C4-2B (cell line): ENCODE measurements at regions not wholly inside any gene's neighbourhood (a gene's known extent, or its start where the extent isn't known, plus 50 kb on each side); places are given as distances from the start of the nearest gene placed in this dataset.

Experiments used
- CTCF ChIP-seq: fragments of 450-650 bp; conservative IDR thresholded peaks from 2 replicates; pipeline ENCODE4 v1.5.1; 2017; ENCODE audit warnings: mild to moderate bottlenecking
- ZFX ChIP-seq: fragments of 450-650 bp; IDR thresholded peaks from 2 replicates; pipeline ENCODE4 v1.6.1; 2017

- no peak for TF ChIP-seq ZFX
- no peak for TF ChIP-seq CTCF
Measured at GRCh38 chr1:80413969-80414368, 1386.8 kb upstream of the ADGRL2 start.
